ENCODE measurements at regions not wholly inside any gene's neighbourhood (a gene's known extent, or its start where the extent isn't known, plus 50 kb on each side); places are given as distances from the start of the nearest gene placed in this dataset.

DNA sequence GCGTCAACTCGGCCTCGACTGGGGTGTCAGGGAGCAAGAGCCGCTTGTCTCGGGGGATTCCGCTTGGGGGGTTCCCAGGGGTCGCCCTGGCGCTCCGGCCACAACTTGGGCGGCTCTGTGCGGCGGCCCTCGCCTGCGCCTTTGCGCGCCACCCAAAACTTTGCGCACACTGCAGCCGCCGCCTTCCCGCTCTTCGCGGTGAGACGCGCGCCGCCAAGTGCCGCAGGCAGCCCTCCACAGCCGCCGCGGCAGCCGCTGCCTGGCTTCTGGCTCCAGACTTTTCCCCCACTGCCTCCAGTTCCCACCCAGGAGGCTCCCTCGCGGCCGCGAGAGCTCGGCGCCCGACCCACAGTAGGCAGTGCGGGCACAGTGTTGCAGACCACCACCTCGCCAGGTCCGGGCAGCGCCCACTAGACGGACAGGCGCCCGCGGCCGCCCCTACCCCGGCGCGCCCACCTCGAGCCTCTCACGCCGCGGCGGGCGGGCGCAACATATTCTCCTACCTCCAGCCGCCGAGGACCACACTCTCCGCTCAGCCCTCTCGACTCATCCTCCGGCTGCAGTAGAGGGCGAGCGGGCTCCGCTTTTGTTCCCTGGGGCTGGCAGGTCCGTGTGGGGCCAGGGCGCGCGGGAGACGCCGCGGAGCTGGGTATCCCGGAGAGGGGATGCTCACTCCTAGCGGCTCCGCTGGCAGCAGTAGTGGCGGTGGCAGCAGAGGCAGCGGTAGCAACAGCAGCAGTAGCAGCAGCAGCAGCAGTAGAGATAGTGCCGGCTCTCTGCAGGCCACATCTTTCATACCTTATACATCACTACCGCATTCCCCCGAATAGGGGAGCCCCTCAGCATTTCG, 296.6 kb downstream of the OMA1 start:
- no peak for TF ChIP-seq POLR2A (IDR thresholded peaks at IDR 0.05)
- TF ChIP-seq, protein P1, sequence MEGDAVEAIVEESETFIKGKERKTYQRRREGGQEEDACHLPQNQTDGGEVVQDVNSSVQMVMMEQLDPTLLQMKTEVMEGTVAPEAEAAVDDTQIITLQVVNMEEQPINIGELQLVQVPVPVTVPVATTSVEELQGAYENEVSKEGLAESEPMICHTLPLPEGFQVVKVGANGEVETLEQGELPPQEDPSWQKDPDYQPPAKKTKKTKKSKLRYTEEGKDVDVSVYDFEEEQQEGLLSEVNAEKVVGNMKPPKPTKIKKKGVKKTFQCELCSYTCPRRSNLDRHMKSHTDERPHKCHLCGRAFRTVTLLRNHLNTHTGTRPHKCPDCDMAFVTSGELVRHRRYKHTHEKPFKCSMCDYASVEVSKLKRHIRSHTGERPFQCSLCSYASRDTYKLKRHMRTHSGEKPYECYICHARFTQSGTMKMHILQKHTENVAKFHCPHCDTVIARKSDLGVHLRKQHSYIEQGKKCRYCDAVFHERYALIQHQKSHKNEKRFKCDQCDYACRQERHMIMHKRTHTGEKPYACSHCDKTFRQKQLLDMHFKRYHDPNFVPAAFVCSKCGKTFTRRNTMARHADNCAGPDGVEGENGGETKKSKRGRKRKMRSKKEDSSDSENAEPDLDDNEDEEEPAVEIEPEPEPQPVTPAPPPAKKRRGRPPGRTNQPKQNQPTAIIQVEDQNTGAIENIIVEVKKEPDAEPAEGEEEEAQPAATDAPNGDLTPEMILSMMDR (IDR thresholded peaks at IDR 0.05 in 8 of 11, conservative IDR thresholded peaks at IDR 0.05 in 3 of 11) = no peak
- no peak for TF ChIP-seq POLR2AphosphoS5 (IDR thresholded peaks at IDR 0.05)

Measured in spleen (tissue), 7 donors.